IMR-90 (cell line): ENCODE measurements at regions not wholly inside any gene's neighbourhood (a gene's known extent, or its start where the extent isn't known, plus 50 kb on each side); places are given as distances from the start of the nearest gene placed in this dataset.

Experiments used
- ATAC-seq: fragments of 200-7000 bp; cut with Tn5 transposase; 2 replicates; pipeline ENCODE4 v1.9.1; 2020; ENCODE audit warnings: low read depth, mild to moderate bottlenecking, moderate library complexity
- BruUV-seq: library from RNA; stranded (reverse); fragments of 400-500 nt; replicated peaks from 2 replicates; lab custom pipeline; 2021; lab: Mats Ljungman, UMichigan
- CTCF ChIA-PET: fragments of 300-600 bp; formaldehyde crosslinking; extraction: SDS; loops from one replicate; lab custom pipeline; 2021; ENCODE audit warnings: antibody characterized with exemption; lab: Yijun Ruan, JAX
- POLR2A ChIA-PET: fragments of 300-600 bp; sonication (Branson Sonifier 250); formaldehyde crosslinking; loops from one replicate; lab custom pipeline; 2022; ENCODE audit warnings: antibody characterized with exemption; ENCODE audit not compliant: unreplicated experiment; lab: Charles Lee
- DNase-seq: peaks from one replicate; pipeline ENCODE4 v3.0.0; 2013
- H2AFZ ChIP-seq: replicated peaks from 2 replicates; pipeline ENCODE3; 2013; ENCODE audit warnings: low read length, mild to moderate bottlenecking; ENCODE audit not compliant: poor library complexity
- H2AK5ac ChIP-seq: 2 replicates; pipeline ENCODE4 v1.6.1; 2013; ENCODE audit warnings: low read depth, low read length, inconsistent platforms
- H2AK9ac ChIP-seq: replicated peaks from 2 replicates; pipeline ENCODE3; 2013; ENCODE audit warnings: mild to moderate bottlenecking, low read depth, low read length, moderate library complexity; ENCODE audit not compliant: poor library complexity
- H2BK120ac ChIP-seq: 2 replicates; pipeline ENCODE4 v1.6.1; 2013; ENCODE audit warnings: low read depth, low read length, inconsistent platforms
- H2BK15ac ChIP-seq: 3 replicates; pipeline ENCODE4 v1.6.1; 2013; ENCODE audit warnings: low read depth, low read length, inconsistent platforms
- H2BK20ac ChIP-seq: 2 replicates; pipeline ENCODE4 v1.6.1; 2013; ENCODE audit warnings: low read depth, mild to moderate bottlenecking, inconsistent platforms, low read length, moderate library complexity
- H2BK5ac ChIP-seq: 2 replicates; pipeline ENCODE4 v1.6.1; 2013; ENCODE audit warnings: mild to moderate bottlenecking, low read depth, low read length, inconsistent platforms; ENCODE audit not compliant: poor library complexity, severe bottlenecking
- H3K14ac ChIP-seq: replicated peaks from 2 replicates; pipeline ENCODE4 v1.6.1; 2013; ENCODE audit warnings: low read depth, low read length, inconsistent platforms
- H3K18ac ChIP-seq: 2 replicates; pipeline ENCODE4 v1.6.1; 2013; ENCODE audit warnings: low read depth, low read length, control low read depth
- H3K23ac ChIP-seq: 2 replicates; pipeline ENCODE4 v1.6.1; 2013; ENCODE audit warnings: low read depth, low read length, inconsistent platforms
- H3K27ac ChIP-seq: 2 replicates; pipeline ENCODE4 v1.5.1; 2013; ENCODE audit warnings: mild to moderate bottlenecking, control low read depth, low read length; ENCODE audit not compliant: insufficient read depth
- H3K27me3 ChIP-seq: 2 replicates; pipeline ENCODE4 v1.6.1; 2013; ENCODE audit warnings: low read length; ENCODE audit not compliant: control insufficient read depth, insufficient read depth
- H3K36me3 ChIP-seq: 2 replicates; pipeline ENCODE4 v1.6.1; 2013; ENCODE audit warnings: low read length, mixed read lengths; ENCODE audit not compliant: control insufficient read depth, insufficient read depth
- H3K4ac ChIP-seq: 2 replicates; pipeline ENCODE4 v1.6.1; 2013; ENCODE audit warnings: low read depth, low read length, inconsistent platforms
- H3K4me1 ChIP-seq: 2 replicates; pipeline ENCODE4 v1.6.1; 2013; ENCODE audit warnings: low read length, mixed read lengths; ENCODE audit not compliant: control insufficient read depth, insufficient read depth
- H3K4me2 ChIP-seq: 2 replicates; pipeline ENCODE4 v1.6.1; 2013; ENCODE audit warnings: low read depth, mild to moderate bottlenecking, control low read depth, low read length, moderate library complexity
- H3K4me3 ChIP-seq: 2 replicates; pipeline ENCODE4 v1.5.1; 2013; ENCODE audit warnings: low read depth, mild to moderate bottlenecking, control low read depth, low read length, moderate library complexity; ENCODE audit not compliant: insufficient read depth
- H3K56ac ChIP-seq: 2 replicates; pipeline ENCODE4 v1.6.1; 2013; ENCODE audit warnings: low read length, inconsistent platforms; ENCODE audit not compliant: insufficient read depth; ENCODE audit errors: extremely low read depth
- H3K79me1 ChIP-seq, 2 experiments: 2 replicates each; pipeline ENCODE4 v1.6.1; 2013; ENCODE audit warnings: low read length in 2 of 2, inconsistent platforms in 1 of 2, low read depth in 1 of 2
- H3K9ac ChIP-seq: 2 replicates; pipeline ENCODE4 v1.6.1; 2013; ENCODE audit warnings: low read depth, low read length, control low read depth
- H3K9me1 ChIP-seq: 2 replicates; pipeline ENCODE4 v1.6.1; 2013; ENCODE audit warnings: low read length, inconsistent platforms; ENCODE audit not compliant: insufficient read depth
- H3K9me3 ChIP-seq: 2 replicates; pipeline ENCODE4 v1.6.1; 2013; ENCODE audit warnings: low read length; ENCODE audit not compliant: control insufficient read depth, insufficient read depth
- H4K20me1 ChIP-seq: 2 replicates; pipeline ENCODE4 v1.6.1; 2013; ENCODE audit warnings: low read length, inconsistent platforms; ENCODE audit not compliant: insufficient read depth
- H4K5ac ChIP-seq: 2 replicates; pipeline ENCODE4 v1.6.1; 2013; ENCODE audit warnings: mild to moderate bottlenecking, low read depth, low read length, control low read depth
- H4K8ac ChIP-seq, 2 experiments: 2 replicates each; pipeline ENCODE4 v1.6.1; 2013; ENCODE audit warnings: low read depth in 2 of 2, low read length in 2 of 2, control low read depth in 1 of 2, inconsistent platforms in 1 of 2
- H4K91ac ChIP-seq: 2 replicates; pipeline ENCODE4 v1.6.1; 2013; ENCODE audit warnings: low read depth, low read length, inconsistent platforms; ENCODE audit not compliant: insufficient read depth
- BHLHE40 ChIP-seq: fragments of 150-350 bp; IDR thresholded peaks from 2 replicates; pipeline ENCODE4 v1.6.1; 2016; ENCODE audit warnings: mild to moderate bottlenecking, low read depth, low read length
- CEBPB ChIP-seq: IDR thresholded peaks from 2 replicates; pipeline ENCODE4 v1.6.1; 2012; ENCODE audit warnings: low read depth, low read length, improper control_type of control experiment
- CHD1 ChIP-seq: IDR thresholded peaks from 2 replicates; pipeline ENCODE4 v1.6.1; 2012; ENCODE audit warnings: low read depth, low read length, improper control_type of control experiment
- CTCF ChIP-seq: conservative IDR thresholded peaks from 2 replicates; pipeline ENCODE4 v1.5.1; 2012; ENCODE audit warnings: mild to moderate bottlenecking, low read depth, low read length, improper control_type of control experiment
- ELK1 ChIP-seq: fragments of 150-350 bp; IDR thresholded peaks from 2 replicates; pipeline ENCODE4 v1.6.1; 2016; ENCODE audit warnings: low read depth, mild to moderate bottlenecking, low read length, moderate library complexity, borderline replicate concordance
- FOS ChIP-seq: fragments of 150-350 bp; IDR thresholded peaks from 2 replicates; pipeline ENCODE4 v1.6.1; 2016; ENCODE audit warnings: low read depth, low read length
- MAFK ChIP-seq: IDR thresholded peaks from 2 replicates; pipeline ENCODE4 v1.6.1; 2012; ENCODE audit warnings: low read depth, low read length, improper control_type of control experiment
- MAZ ChIP-seq: IDR thresholded peaks from 2 replicates; pipeline ENCODE4 v1.6.1; 2012; ENCODE audit warnings: low read depth, mild to moderate bottlenecking, low read length, improper control_type of control experiment, moderate library complexity, borderline replicate concordance
- MXI1 ChIP-seq: IDR thresholded peaks from 2 replicates; pipeline ENCODE4 v1.6.1; 2012; ENCODE audit warnings: low read depth, mild to moderate bottlenecking, low read length, moderate library complexity, borderline replicate concordance
- NFE2L2 ChIP-seq: fragments of 150-350 bp; IDR thresholded peaks from 2 replicates; pipeline ENCODE4 v1.6.1; 2016; ENCODE audit warnings: low read depth, mild to moderate bottlenecking, low read length
- POLR2A ChIP-seq: IDR thresholded peaks from 2 replicates; pipeline ENCODE4 v1.6.1; 2012; ENCODE audit warnings: mild to moderate bottlenecking, low read depth, low read length
- RAD21 ChIP-seq: IDR thresholded peaks from 2 replicates; pipeline ENCODE4 v1.6.1; 2012; ENCODE audit warnings: low read length, improper control_type of control experiment
- RCOR1 ChIP-seq: IDR thresholded peaks from 2 replicates; pipeline ENCODE4 v1.6.1; 2012; ENCODE audit warnings: mild to moderate bottlenecking, low read length, improper control_type of control experiment; ENCODE audit not compliant: insufficient replicate concordance
- RFX5 ChIP-seq: IDR thresholded peaks from 2 replicates; pipeline ENCODE4 v1.8.0; 2012; ENCODE audit warnings: low read depth, mild to moderate bottlenecking, low read length, moderate library complexity
- SMC3 ChIP-seq: fragments of 150-350 bp; IDR thresholded peaks from 2 replicates; pipeline ENCODE4 v1.6.1; 2016; ENCODE audit warnings: low read depth, mild to moderate bottlenecking, antibody characterized with exemption, low read length, moderate library complexity
- WGBS, 2 experiments: methylation state at CpG; one replicate each; pipeline versions ENCODE4 v1.1.5 to v1.1.7; 2013; ENCODE audit warnings: missing lambda C conversion rate in 2 of 2; ENCODE audit not compliant: insufficient read length in 1 of 2; ENCODE audit errors: extremely low coverage in 2 of 2; 5-methylcytosine and 5-hydroxymethylcytosine counted together
- dilution Hi-C: fragments of 300-500 bp; cut with HindIII; formaldehyde crosslinking; loops from one replicate; pipeline ENCODE4 v1.14.3; 2018; ENCODE audit warnings: low sequenced_read_pairs; ENCODE audit not compliant: unreplicated experiment
- in situ Hi-C: fragments of 300-500 bp; cut with MboI; formaldehyde crosslinking; loops from 3 replicates; pipeline ENCODE4 v1.14.3; 2019; ENCODE audit warnings: low sequenced_read_pairs, inconsistent platforms, mixed read lengths
- intact Hi-C: fragments of 100-400 bp; cut with micrococcal nuclease; formaldehyde crosslinking; loops from 2 replicates; pipeline ENCODE4 v1.10.0; 2022
- TF ChIP-seq, protein P1 (sequence below): fragments of 150-350 bp; IDR thresholded peaks from 2 replicates; pipeline ENCODE4 v1.6.1; 2017; ENCODE audit warnings: mild to moderate bottlenecking, antibody characterized with exemption, low read length, low read depth

GRCh38 chr18:30792051-30792450 lies 250.5 kb downstream of the DSC3 start:
- H4K5ac ChIP-seq: no peak overlapping the region
- H2AK9ac ChIP-seq: no peak overlapping the region
- H2BK20ac ChIP-seq: no peak overlapping the region
- peaks cover 13% of the 10 kb centered on the region for H3K9me3 ChIP-seq
- TF ChIP-seq BHLHE40 (no peak), NFE2L2 (no peak), CHD1 (no peak), ELK1 (no peak), SMC3 (no peak), CEBPB (no peak), CTCF (no peak), MAFK (no peak), RFX5 (no peak), POLR2A (no peak), RAD21 (no peak), MXI1 (no peak), FOS (no peak), RCOR1 (no peak), MAZ (no peak)
- TF ChIP-seq, protein P1, sequence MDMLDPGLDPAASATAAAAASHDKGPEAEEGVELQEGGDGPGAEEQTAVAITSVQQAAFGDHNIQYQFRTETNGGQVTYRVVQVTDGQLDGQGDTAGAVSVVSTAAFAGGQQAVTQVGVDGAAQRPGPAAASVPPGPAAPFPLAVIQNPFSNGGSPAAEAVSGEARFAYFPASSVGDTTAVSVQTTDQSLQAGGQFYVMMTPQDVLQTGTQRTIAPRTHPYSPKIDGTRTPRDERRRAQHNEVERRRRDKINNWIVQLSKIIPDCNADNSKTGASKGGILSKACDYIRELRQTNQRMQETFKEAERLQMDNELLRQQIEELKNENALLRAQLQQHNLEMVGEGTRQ: no peak
- H3K36me3 ChIP-seq: no peaks in the 10 kb centered on the region
- intact Hi-C loops: no loop called here
- no peak overlapping the region for H3K18ac ChIP-seq
- H3K27me3 ChIP-seq: no peaks in the 10 kb centered on the region
- no peak overlapping the region for H2BK15ac ChIP-seq
- POLR2A ChIA-PET: no interaction called here
- ATAC-seq (no peak), DNase-seq (no peak)
- no peak overlapping the region for H3K4me2 ChIP-seq
- 0% methylated on average over 1 of the region's 7 CpGs; no CpG with 5 or more reads in 1 of the 2 experiments for WGBS, 2 experiments
- H2BK5ac ChIP-seq: no peak overlapping the region
- CTCF ChIA-PET: no interaction called here
- no peak overlapping the region for H3K9ac ChIP-seq
- H2AK5ac ChIP-seq: no peak overlapping the region
- dilution Hi-C loops: no loop called here
- H2AFZ ChIP-seq: no peak overlapping the region
- H3K9me1 ChIP-seq: no peaks in the 10 kb centered on the region
- no peak overlapping the region for H3K23ac ChIP-seq
- no peaks in the 10 kb centered on the region for H3K79me1 ChIP-seq
- H3K4me1 ChIP-seq: no peaks in the 10 kb centered on the region
- no peak overlapping the region for H4K91ac ChIP-seq
- no peak overlapping the region for H3K14ac ChIP-seq
- no TSS peak for BruUV-seq
- no peaks in the 10 kb centered on the region for H4K20me1 ChIP-seq
- H3K27ac ChIP-seq: no peak overlapping the region
- H2BK120ac ChIP-seq: no peak overlapping the region
- H3K4ac ChIP-seq: no peak overlapping the region
- H3K4me3 ChIP-seq: no peak overlapping the region
- no peak overlapping the region for H3K56ac ChIP-seq
- in situ Hi-C loops: no loop called here
- H4K8ac ChIP-seq: no peak overlapping the region
